ENCODE measurements at regions not wholly inside any gene's neighbourhood (a gene's known extent, or its start where the extent isn't known, plus 50 kb on each side); places are given as distances from the start of the nearest gene placed in this dataset.

DNA sequence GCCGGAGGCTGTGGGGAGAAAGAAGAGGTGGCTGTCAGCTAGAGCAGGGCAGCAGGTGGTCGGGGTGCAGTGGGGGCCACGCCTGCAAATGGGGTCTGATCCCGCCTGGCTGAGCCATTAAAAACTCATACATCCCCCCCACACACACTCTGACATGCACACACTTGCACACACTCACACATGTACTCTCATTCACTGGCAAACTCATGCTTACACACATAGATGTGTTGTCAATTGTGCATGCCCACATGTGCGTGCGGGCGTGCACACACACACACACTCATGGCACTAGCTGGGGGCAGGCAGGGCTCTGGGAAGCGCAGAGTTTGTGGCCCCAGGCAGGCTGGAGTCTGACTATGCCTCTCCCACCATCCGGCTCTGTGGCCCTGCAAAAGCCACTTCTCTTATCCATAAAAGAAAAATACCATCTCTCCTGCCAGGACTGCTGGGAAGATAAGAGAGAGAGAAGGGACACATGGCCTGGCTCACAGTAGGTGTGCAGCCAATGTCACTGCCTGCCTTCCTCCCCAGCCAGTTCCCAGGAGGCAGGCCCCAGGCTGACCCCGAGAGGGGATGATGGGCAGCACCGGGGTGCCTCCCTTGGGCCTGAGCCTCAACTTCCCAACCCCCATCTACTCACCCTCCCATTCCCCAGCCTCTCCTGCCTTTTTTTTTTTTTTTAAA lies 163.5 kb upstream of the LINGO1 start:
- TF ChIP-seq POLR2AphosphoS5 (IDR thresholded peaks at IDR 0.05; ENCODE audit: low read depth, low read length): no peak
- TF ChIP-seq TCF7L2 (IDR thresholded peaks at IDR 0.05; ENCODE audit: low read depth, low read length): no peak
- TF ChIP-seq, protein P1, sequence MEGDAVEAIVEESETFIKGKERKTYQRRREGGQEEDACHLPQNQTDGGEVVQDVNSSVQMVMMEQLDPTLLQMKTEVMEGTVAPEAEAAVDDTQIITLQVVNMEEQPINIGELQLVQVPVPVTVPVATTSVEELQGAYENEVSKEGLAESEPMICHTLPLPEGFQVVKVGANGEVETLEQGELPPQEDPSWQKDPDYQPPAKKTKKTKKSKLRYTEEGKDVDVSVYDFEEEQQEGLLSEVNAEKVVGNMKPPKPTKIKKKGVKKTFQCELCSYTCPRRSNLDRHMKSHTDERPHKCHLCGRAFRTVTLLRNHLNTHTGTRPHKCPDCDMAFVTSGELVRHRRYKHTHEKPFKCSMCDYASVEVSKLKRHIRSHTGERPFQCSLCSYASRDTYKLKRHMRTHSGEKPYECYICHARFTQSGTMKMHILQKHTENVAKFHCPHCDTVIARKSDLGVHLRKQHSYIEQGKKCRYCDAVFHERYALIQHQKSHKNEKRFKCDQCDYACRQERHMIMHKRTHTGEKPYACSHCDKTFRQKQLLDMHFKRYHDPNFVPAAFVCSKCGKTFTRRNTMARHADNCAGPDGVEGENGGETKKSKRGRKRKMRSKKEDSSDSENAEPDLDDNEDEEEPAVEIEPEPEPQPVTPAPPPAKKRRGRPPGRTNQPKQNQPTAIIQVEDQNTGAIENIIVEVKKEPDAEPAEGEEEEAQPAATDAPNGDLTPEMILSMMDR (IDR thresholded peaks at IDR 0.05): no peak
- TF ChIP-seq SIN3A (IDR thresholded peaks at IDR 0.05; ENCODE audit: borderline replicate concordance, insufficient read depth, low read depth, low read length): no peak
- TF ChIP-seq, protein P2, sequence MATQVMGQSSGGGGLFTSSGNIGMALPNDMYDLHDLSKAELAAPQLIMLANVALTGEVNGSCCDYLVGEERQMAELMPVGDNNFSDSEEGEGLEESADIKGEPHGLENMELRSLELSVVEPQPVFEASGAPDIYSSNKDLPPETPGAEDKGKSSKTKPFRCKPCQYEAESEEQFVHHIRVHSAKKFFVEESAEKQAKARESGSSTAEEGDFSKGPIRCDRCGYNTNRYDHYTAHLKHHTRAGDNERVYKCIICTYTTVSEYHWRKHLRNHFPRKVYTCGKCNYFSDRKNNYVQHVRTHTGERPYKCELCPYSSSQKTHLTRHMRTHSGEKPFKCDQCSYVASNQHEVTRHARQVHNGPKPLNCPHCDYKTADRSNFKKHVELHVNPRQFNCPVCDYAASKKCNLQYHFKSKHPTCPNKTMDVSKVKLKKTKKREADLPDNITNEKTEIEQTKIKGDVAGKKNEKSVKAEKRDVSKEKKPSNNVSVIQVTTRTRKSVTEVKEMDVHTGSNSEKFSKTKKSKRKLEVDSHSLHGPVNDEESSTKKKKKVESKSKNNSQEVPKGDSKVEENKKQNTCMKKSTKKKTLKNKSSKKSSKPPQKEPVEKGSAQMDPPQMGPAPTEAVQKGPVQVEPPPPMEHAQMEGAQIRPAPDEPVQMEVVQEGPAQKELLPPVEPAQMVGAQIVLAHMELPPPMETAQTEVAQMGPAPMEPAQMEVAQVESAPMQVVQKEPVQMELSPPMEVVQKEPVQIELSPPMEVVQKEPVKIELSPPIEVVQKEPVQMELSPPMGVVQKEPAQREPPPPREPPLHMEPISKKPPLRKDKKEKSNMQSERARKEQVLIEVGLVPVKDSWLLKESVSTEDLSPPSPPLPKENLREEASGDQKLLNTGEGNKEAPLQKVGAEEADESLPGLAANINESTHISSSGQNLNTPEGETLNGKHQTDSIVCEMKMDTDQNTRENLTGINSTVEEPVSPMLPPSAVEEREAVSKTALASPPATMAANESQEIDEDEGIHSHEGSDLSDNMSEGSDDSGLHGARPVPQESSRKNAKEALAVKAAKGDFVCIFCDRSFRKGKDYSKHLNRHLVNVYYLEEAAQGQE (IDR thresholded peaks at IDR 0.05; ENCODE audit: insufficient read depth in 1 of 2, low read depth in 2 of 2, low read length in 1 of 2): no peak
- Histone ChIP-seq H3K9me3 (ENCODE audit: control insufficient read depth, insufficient read depth, low read depth, low read length) (no peaks in the 10 kb centered on the region), H3K27me3 (ENCODE audit: control insufficient read depth, insufficient read depth, low read length) (no peaks in the 10 kb centered on the region), H3K27ac (ENCODE audit: low read length) (no peak overlapping the region), H3K4me1 (ENCODE audit: control insufficient read depth, insufficient read depth, low read length) (no peaks in the 10 kb centered on the region), H3K36me3 (ENCODE audit: control insufficient read depth, insufficient read depth, low read length) (no peaks in the 10 kb centered on the region), H3K4me3 (ENCODE audit: low read depth in 2 of 2, low read length in 2 of 2) (no peak overlapping the region)
- DNase-seq (ENCODE audit: low read depth, low spot score): no peak
- CTCF ChIA-PET: no interaction called here
- POLR2A ChIA-PET: no interaction called here
- in situ Hi-C loops (cut with HindIII; ENCODE audit: low pct_unique_long_range_greater_than_20kb, low sequenced_read_pairs) (no loop called here), intact Hi-C loops (cut with micrococcal nuclease; ENCODE audit: unreplicated experiment) (no loop called here)
- ATAC-seq: no peak
- no TSS peak for BruUV-seq (replicated peaks)

DNA sequence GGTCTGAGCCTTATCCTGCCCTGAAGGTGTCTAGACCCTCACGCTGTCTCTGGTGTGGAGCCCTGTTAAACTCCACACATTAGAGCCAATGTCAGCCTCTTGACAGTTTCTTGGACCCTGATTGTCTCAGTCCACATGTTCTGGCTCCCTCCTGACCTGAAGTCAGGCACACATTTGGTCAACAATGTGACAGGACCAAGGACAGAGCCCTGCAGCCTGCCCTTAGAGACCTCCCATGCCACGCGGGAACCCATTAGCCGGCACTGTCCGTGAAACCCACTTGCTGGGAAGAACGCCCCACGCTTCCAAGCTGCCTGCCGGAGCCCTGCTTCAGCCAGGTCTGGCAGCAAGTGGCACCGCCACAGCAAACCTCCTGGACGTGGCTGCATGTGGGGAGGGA lies 162.7 kb upstream of the LINGO1 start:
- no TSS peak for BruUV-seq (replicated peaks)
- intact Hi-C loops (cut with micrococcal nuclease; ENCODE audit: unreplicated experiment): no loop called here
- POLR2A ChIA-PET: no interaction called here
- Histone ChIP-seq H3K4me3 (ENCODE audit: low read depth in 2 of 2, low read length in 2 of 2) (no peak overlapping the region), H3K4me1 (ENCODE audit: control insufficient read depth, insufficient read depth, low read length) (no peaks in the 10 kb centered on the region), H3K27ac (ENCODE audit: low read length) (no peak overlapping the region), H3K36me3 (ENCODE audit: control insufficient read depth, insufficient read depth, low read length) (no peaks in the 10 kb centered on the region), H3K27me3 (ENCODE audit: control insufficient read depth, insufficient read depth, low read length) (no peaks in the 10 kb centered on the region), H3K9me3 (ENCODE audit: control insufficient read depth, insufficient read depth, low read depth, low read length) (no peaks in the 10 kb centered on the region)
- ATAC-seq (no peak), DNase-seq (ENCODE audit: low read depth, low spot score) (no peak)
- in situ Hi-C loops (cut with HindIII; ENCODE audit: low pct_unique_long_range_greater_than_20kb, low sequenced_read_pairs): no loop called here
- TF ChIP-seq, protein P2 (IDR thresholded peaks at IDR 0.05; ENCODE audit: insufficient read depth in 1 of 2, low read depth in 2 of 2, low read length in 1 of 2): peak; percentile 67 to 78
- TF ChIP-seq POLR2AphosphoS5 (IDR thresholded peaks at IDR 0.05; ENCODE audit: low read depth, low read length): no peak
- CTCF ChIA-PET: no interaction called here

All from Panc1 (cell line).